GM13977 (cell line): ENCODE measurements at regions not wholly inside any gene's neighbourhood (a gene's known extent, or its start where the extent isn't known, plus 50 kb on each side); places are given as distances from the start of the nearest gene placed in this dataset.
"Not testable (repeated sequence)": the region's sequence is repeated elsewhere in the genome, so short reads cannot be mapped to it uniquely, and the experiment has no call there.

Source experiments
- DNase-seq: peaks from one replicate; pipeline ENCODE4 v3.0.0; 2012; ENCODE audit warnings: low spot score
- CTCF ChIP-seq: IDR thresholded peaks from 2 replicates; pipeline ENCODE4 v1.5.1; 2012; ENCODE audit warnings: mild to moderate bottlenecking, control low read depth; ENCODE audit not compliant: insufficient read depth; ENCODE audit errors: extremely low read depth, missing control alignments
- in situ Hi-C: fragments of 300-500 bp; cut with MboI; formaldehyde crosslinking; loops from one replicate; pipeline ENCODE4 v1.12.0; 2022; ENCODE audit warnings: low sequenced_read_pairs, low pct_unique_long_range_greater_than_20kb, mixed read lengths, inconsistent platforms; ENCODE audit not compliant: unreplicated experiment

GRCh38 chr17:31788571-31788946 lies 70.5 kb downstream of the COPRS start:
- no peak for TF ChIP-seq CTCF
- DNase-seq: no peak
- in situ Hi-C loops: no loop called here

GRCh38 chr17:31787857-31788570 lies 71.0 kb downstream of the COPRS start:
- in situ Hi-C loops: no loop called here
- DNase-seq: no peak
- TF ChIP-seq CTCF: no peak

- in situ Hi-C loops: no loop called here
- TF ChIP-seq CTCF: no peak
- no peak for DNase-seq
Measured at GRCh38 chr17:31786796-31787481, 72.1 kb downstream of the COPRS start.

- no peak for TF ChIP-seq CTCF
- DNase-seq: no peak
- in situ Hi-C loops: no loop called here
Measured at GRCh38 chr17:31780483-31780882, 78.6 kb downstream of the COPRS start.

- no peak for DNase-seq
- in situ Hi-C loops: no loop called here
- no peak for TF ChIP-seq CTCF
Measured at GRCh38 chr17:31778523-31778922, 80.5 kb downstream of the COPRS start.

- DNase-seq, in situ Hi-C loops: not testable (repeated sequence)
Measured at GRCh38 chr17:31771328-31771727, 87.7 kb downstream of the COPRS start.

GRCh38 chr17:31770501-31770900 lies 88.5 kb downstream of the COPRS start:
- DNase-seq, in situ Hi-C loops: not testable (repeated sequence)

- in situ Hi-C loops, DNase-seq: not testable (repeated sequence)
Measured at GRCh38 chr17:31761836-31762510, 97.1 kb downstream of the COPRS start.
